HG02763 (cell line): ENCODE measurements at regions not wholly inside any gene's neighbourhood (a gene's known extent, or its start where the extent isn't known, plus 50 kb on each side); places are given as distances from the start of the nearest gene placed in this dataset.

Source experiments
- ATAC-seq: cut with Tn5 transposase; IDR thresholded peaks from one replicate; pipeline ENCODE4 v1.9.1; 2021; ENCODE audit warnings: mild to moderate bottlenecking, moderate library complexity; ENCODE audit not compliant: unreplicated experiment

DNA sequence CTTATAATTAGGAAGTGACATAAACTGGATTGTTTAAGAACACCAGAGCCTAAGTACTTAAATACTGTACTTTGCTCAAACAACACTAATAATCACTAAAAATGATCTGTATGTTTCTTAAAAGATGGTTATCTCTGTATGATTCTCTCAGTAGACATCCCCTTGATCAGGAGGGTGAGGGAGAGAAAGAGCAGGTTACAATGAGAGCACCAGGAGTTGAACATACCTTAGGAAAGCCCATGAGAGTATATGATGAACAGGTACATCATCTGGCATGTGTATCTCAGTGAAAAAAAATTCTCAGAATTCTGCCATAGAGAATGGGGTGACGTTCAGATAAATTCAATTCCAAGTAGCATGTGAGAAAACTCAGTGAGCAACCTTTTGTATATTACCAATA, 59.9 kb upstream of the IL2 start:
- ATAC-seq = no peak

DNA sequence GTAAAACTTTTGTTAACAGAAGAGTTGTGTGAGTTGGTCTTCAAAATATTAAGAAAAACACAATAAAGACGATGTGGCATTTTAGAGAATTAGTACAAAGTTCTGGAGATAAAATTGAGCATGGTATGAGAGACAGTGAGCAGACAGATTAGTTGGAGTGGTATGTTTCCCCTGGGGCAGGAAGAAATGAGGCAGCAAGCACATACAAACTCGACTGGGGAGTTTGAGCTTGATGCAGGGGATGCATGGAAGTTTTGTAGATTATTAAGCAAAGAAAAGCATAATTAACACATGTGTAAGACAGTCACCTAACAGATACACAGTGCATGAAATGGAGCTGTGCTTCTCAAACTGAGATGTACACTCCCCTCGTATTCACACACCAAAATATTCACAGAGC, 58.1 kb upstream of the IL2 start:
- no peak for ATAC-seq

DNA sequence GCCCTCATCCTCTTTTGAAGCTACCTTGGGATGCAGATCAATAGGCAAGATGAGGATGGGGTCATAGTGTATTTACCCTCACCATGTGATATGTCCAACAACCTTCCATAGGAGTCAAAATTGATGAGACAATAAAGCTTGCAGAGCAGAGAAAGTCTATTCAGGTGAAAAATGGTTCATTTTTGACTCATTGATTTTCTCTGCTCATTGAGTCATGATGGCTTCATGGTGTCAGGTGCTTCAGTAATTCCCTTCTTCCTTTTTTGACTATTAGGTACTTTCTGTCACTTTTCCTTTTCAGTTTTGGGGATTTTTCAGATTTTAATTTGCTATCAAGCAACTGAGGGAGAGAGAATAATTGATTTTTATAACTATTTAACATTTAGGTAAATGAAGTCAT, 55.9 kb upstream of the IL2 start:
- ATAC-seq = no peak

DNA sequence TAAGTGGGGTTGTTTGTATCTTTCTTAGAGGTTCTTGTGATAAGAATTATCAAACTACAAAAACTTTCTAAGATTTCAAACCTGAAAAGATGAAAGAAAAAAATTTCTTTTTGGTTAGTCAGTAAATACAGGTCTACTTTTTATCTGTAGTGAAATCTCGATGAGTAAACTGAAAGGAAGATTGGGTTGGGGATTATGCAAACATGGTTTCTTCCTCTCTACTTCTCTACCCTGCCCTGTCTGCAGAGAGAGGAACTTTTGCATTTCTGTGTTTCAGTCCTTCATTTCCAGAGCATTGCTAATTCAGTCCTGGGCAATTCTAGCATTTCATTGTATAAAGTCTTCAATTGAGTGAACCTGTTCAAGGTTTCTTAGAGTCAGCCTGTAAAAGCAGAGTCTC, 51.6 kb upstream of the IL2 start:
- peak; percentile 57 for ATAC-seq
